GM21526 (cell line): ENCODE measurements at regions not wholly inside any gene's neighbourhood (a gene's known extent, or its start where the extent isn't known, plus 50 kb on each side); places are given as distances from the start of the nearest gene placed in this dataset.

Experiments
- ATAC-seq: cut with Tn5 transposase; IDR thresholded peaks from one replicate; pipeline ENCODE4 v1.9.1; 2021; ENCODE audit warnings: moderate library complexity; ENCODE audit not compliant: unreplicated experiment, low FRiP score

GRCh38 chr4:126264839-126265238, 950.1 kb downstream of the FAT4 start:
- ATAC-seq, result no peak

GRCh38 chr4:126265888-126266287, 951.1 kb downstream of the FAT4 start:
- ATAC-seq, result no peak

GRCh38 chr4:126267689-126268088, 952.9 kb downstream of the FAT4 start:
- ATAC-seq, result no peak

DNA sequence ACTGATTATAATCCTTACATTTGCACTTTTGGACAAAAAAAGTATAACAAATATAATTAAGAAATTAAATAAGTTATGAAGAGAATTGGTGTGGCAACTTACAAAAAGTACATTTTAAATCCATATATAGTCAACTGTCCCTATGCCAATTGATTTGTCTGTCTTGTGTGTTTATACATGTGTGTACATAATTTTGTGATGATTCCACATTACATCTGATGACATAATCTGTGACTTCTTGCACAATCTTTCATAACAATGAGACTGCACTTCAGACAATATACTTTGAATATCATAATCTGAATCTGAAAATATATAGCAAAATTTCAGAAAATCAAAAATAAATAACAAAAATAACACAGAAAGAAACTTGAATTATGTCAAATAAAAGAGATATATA, 953.4 kb downstream of the FAT4 start:
- no peak for ATAC-seq

GRCh38 chr4:126269106-126269505, 954.4 kb downstream of the FAT4 start:
- ATAC-seq, result no peak

DNA sequence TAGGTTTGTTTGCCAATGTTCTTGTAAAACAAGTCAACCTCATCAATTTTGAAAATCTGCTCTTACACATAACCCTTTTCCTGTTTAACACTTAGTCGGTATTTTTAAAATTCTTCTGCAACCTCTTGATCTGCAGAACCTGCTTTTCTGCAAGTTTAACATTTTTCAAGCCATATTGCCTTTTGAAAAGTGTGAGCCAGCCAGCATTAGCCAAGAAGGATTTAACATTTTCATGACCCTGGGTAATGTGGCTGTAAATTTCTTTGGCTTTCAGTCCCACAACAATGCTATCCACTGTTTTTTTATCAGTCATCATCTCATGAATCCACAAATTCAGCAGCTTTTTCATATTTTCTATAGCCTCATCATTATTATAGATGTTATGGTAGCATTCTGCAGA, 956.5 kb downstream of the FAT4 start:
- ATAC-seq, result no peak

DNA sequence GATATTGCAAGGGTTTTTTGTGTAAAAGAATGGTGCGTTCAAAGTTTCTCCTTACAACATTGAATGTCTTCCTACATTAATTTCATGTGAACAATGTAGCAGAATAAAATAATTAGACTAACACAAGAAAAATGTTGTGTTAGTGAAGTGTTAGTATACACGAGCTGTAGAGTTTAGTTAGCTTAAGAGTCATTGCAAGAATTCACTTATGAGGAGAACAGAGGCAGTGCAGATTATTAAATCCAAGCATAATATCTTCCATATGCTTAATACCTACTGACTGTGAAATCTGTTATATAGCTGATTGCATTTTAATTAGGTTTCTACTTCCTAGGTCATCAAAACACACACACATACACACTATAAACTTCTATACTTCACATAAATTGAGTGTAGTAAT, 959.0 kb downstream of the FAT4 start:
- no peak for ATAC-seq

DNA sequence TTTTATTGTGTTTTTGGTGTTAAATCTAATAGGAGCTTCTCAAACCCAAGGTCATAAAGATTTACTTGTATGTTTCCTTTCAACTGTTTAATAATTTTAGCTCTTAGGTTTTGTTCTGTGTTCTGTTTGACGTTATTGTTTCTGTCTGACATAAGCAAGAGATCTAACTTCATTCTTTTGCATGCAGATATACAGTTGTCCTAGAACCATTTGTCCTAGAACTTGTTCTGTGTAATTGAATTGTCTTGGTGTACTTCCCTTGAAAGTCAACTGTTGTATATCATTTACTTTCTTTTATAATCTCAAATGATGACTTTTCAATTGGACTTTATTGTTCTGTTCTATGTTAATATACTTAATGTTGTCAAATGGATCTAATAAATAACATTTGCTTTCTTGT, 977.1 kb downstream of the FAT4 start:
- no peak for ATAC-seq

- no peak for ATAC-seq
Observed at GRCh38 chr4:126298271-126298670, 983.5 kb downstream of the FAT4 start.

DNA sequence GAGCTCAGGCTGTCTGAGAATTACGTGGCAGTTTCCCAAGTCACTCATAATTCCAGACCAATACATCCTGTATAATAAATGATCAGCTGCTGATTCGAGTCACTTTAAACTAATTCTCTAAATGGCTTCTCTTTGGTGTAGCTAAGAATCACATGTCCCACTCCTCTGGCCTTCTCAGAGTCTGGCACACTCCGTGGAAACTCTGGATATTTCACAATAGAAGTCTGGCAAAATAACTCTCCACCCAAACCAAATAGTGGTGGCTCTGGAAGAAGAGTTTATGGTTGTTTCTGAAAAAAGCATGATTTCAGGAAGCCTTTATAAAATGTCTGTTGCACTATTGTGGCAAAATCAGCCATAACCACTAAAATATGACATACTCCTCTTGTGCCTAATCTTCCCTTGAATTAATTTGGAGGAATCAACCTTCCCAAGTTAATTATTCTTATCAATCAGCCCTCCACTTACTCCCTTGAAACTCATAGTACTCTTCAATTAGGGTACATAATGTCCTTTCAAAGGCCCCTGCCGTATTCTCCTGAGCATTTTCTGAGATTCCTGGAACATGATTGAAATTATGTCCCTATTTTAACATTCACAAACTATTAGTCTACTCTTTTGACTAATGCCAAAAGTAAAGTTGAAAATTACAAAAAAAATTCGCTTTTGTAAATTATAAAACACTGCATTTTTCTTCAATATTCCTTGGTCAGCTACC, 991.6 kb downstream of the FAT4 start:
- ATAC-seq, result no peak

DNA sequence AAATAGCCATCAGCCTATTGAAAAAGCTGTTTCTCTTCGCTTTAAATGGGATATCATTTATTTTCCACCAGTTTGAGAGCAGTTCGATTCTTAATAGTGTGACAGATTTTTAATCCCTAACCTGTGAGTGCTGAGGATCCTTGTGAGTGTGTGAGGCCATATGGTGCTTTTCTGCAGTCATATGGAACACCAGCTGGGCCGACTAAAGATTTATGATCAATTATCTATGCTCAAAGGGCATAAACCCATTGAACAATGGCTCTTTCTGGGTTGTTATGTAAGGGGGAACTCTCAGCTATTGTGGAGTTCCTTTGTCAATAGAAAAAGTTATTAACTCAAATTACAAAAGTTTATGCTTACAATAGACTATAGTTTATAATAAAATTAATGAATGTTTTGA, 1003.6 kb downstream of the FAT4 start:
- no peak for ATAC-seq

DNA sequence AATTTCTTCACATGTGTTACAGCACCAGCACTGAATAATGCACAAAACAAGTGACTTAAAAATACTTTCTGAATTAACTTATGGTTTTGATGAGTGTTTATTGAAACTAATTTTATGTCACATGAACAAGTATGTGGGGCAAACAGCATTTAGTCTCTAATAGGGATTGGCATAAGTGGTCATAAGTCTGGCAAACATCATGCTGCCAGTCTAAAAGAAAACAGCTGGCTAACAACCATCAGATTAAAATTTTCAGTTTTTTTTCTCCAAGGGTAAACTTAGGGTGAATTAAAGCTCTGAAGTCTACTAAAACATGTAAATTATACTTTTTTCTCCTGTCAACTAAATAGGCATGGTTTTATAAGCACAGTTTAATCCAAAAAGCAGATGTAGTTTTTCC, 1014.2 kb downstream of the FAT4 start:
- ATAC-seq, result no peak

DNA sequence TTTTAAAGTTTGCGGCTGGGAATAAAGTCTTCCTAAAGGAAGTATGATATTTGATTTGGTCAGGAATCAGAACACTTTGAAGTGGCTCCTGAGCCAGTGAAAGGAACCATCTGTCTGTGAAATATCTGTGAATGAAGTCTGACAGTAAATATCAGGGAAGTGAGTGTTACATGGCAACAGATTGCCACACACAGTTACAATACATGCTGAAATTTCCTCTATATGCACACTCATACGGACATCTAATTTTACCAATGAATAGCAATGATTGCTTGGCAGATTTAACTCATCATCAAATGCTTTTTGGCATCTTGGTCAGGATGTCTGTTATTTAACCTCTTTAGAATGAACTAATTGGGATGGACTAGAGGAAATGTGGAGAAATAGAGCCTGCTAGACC, 1023.8 kb downstream of the FAT4 start:
- no peak for ATAC-seq

DNA sequence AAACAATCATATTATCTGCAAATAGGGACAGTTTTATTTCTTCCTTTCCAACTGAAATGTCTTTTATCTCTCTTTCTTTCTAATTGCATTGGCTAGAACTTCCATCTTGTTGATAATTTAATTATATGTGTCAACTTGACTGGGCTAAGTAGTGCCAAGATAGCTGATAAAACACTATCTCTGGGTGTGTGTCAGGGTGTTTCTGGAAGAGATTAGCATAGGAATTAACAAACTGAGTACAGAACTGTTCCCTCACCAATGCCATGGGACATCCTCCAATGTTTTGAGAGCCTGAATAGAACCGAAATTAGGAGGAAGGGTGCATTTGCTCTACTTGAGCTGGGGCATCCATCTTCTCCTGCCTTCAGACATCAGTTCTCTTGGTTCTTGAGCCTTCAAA, 1027.2 kb downstream of the FAT4 start:
- no peak for ATAC-seq

DNA sequence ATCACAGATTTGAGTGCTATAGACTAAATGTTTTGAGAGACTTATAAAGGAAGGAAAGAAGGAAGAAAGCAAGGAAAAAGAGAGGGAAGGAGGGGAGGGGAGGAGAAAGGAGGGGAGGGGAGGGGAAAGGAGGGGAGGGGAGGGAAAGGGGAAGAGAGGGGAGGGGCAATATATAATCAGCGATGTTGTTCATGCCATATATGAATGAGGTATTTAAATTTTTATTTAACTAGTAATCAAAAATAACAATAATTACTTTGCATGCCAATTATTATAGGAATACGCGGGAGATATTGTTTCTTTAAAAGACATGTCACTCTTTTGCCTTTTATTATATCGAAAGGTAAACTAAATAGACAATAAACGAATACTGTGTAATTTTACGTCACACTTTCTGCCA, 1029.7 kb downstream of the FAT4 start:
- ATAC-seq, result no peak

DNA sequence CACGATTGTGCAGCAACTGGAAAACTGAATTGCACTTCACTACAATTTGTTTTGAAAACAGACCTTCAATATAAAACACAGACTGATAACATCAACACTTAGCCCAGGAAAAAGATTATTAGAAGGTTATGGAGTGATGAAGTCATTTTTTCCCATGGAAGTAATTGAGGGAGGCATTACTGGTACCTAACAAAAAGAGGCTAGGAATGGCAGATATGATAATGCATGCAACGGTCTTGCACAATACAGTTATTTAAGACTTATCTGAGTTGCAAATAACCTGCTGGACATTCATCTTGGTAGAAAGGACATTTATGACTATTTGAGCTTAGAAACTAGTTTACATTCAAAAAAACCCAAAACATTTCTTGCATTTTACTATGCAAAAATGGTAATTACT, 1031.9 kb downstream of the FAT4 start:
- ATAC-seq, result no peak

- no peak for ATAC-seq
Observed at GRCh38 chr4:126354784-126355183, 1040.0 kb downstream of the FAT4 start.

- no peak for ATAC-seq
Observed at GRCh38 chr4:126358041-126358440, 1043.3 kb downstream of the FAT4 start.

DNA sequence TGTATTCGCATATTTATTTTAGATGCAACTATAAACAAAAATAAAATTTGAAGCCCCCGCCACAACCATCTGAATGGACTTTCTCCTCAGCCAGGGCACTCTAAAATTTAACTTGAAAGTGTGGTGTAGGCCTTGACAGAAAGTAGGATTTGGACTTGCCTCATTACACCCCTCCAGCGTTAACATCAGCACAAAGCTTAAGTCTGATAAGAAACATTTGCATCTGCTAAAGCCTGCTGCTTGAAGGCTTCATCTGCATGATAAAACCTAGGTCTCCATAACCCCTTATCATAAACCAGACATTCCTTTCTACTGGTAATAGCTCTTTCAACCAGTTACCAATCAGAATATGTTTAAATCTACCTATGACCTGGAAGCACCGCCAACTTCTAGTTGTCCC, 1046.5 kb downstream of the FAT4 start:
- no peak for ATAC-seq

DNA sequence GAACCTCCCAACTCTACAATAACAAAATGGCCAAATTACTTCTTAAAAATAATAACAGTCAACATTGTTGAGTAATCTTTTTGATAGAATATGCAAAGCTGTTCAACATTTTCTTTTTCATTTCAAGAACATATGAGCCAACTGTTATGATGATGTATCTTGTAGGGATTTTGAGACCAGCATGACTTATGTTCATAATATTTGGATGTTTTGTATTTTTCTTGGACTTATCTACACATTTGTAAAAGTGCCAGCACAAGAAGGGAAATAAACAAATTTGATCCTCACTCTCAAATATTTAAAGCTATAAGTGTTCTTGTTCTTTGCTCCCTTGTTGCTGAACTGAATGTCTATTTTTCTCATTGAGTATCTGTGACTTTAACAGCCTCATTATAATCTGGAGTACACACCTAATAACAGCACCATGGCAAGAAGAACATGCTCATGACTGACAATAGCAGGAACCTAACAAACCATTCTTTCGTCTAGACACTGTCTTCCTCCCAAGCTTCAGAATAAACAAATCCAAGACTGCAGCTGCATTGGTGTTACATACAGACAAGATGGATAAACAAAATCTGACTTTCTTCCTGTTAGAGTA, 1049.7 kb downstream of the FAT4 start:
- no peak for ATAC-seq

GRCh38 chr4:126369076-126369475, 1054.3 kb downstream of the FAT4 start:
- no peak for ATAC-seq

DNA sequence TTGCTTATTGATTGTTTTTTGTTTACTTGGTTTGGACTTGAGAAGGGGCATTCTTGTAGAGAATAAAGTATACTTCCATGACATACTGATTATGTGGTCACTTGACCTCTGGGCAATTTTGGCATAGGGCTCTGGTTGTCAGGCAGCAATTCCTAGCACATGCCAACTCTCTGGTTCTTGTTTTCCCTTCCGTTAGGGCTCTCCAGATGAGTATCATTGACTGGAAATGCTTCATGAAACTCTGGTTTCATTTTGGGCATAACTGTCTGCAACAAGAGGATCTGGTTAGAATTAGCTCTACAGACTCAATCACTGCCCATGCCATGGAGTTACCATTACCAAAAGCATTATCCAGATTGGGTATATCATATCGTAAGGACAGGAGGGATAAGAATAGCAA, 1057.9 kb downstream of the FAT4 start:
- ATAC-seq, result no peak
